ENCODE measurements at regions not wholly inside any gene's neighbourhood (a gene's known extent, or its start where the extent isn't known, plus 50 kb on each side); places are given as distances from the start of the nearest gene placed in this dataset.

- WGBS, 4 donors, result 72 to 80% (median 73%) methylated on average over 2 of the region's 2 CpGs
- Histone ChIP-seq H3K9me3 (peaks cover 0 to 11% (median 0%) of the 10 kb centered on the region in 12 donors), H3K4me1 (peaks cover 0 to 6% (median 0%) of the 10 kb centered on the region in 12 donors), H3K4me3 (no peak overlapping the region), H3K36me3 (no peaks in the 10 kb centered on the region), H3K27ac (no peak overlapping the region), H3K27me3 (no peaks in the 10 kb centered on the region)
- DNase-seq, result no peak
- ATAC-seq, result no peak
- TF ChIP-seq, protein P1, sequence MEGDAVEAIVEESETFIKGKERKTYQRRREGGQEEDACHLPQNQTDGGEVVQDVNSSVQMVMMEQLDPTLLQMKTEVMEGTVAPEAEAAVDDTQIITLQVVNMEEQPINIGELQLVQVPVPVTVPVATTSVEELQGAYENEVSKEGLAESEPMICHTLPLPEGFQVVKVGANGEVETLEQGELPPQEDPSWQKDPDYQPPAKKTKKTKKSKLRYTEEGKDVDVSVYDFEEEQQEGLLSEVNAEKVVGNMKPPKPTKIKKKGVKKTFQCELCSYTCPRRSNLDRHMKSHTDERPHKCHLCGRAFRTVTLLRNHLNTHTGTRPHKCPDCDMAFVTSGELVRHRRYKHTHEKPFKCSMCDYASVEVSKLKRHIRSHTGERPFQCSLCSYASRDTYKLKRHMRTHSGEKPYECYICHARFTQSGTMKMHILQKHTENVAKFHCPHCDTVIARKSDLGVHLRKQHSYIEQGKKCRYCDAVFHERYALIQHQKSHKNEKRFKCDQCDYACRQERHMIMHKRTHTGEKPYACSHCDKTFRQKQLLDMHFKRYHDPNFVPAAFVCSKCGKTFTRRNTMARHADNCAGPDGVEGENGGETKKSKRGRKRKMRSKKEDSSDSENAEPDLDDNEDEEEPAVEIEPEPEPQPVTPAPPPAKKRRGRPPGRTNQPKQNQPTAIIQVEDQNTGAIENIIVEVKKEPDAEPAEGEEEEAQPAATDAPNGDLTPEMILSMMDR (IDR thresholded peaks at IDR 0.05), result no peak
- TF ChIP-seq POLR2A (IDR thresholded peaks at IDR 0.05), result no peak
- intact Hi-C loops (cut with DNase I), result no loop called here
Observed at GRCh38 chr12:25839470-25839869, 119.0 kb upstream of the RASSF8 start.

DNA sequence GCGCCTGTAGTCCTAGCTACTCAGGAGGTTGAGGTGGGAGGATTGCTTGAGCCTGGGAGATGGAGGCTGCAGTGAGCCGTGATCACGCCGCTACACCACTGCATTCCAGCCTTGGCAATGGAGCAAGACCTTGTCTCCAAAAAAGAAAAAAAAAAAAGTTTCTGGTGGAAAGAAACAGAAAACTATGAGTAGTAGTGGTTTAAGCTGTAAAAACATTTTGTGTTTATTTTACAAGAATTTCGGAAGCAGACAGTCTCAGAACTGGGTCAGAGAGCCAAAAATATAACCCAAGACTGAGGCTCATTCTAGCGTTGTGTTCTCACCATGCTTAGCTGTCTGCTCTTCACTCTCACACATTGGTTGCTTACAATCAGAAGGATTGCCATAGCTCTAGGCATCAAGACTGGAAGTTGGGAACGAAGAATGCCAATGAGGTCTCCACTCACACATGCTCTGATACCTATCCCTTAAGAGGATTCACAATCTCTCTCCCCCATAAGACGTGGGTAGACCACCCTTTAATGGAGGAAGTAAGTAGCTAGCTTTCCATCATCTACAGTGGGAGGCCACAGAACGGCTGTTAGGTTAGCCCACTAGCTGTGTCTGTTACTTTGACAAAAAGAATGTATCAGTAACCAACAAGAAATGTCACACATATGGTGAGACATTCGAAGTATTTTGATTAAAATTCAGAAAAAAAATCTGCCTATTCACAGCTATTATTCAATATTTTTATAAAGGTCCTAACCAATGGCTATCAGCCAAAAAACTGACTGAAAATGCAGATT lies 117.6 kb upstream of the RASSF8 start:
- 74 to 84% (median 79%) methylated on average over 10 of the region's 10 CpGs for WGBS, 4 donors
- no peak overlapping the region for H3K4me3 ChIP-seq
- intact Hi-C loops (cut with DNase I), result no loop called here
- peak; percentile 51 to 83 (median 71) for ATAC-seq
- peak in 1 of 5 donors; percentile 10 for DNase-seq
- TF ChIP-seq, protein P1 (IDR thresholded peaks at IDR 0.05), result no peak
- no peak for TF ChIP-seq POLR2A (IDR thresholded peaks at IDR 0.05)
- no peaks in the 10 kb centered on the region for H3K36me3 ChIP-seq
- H3K27me3 ChIP-seq, result no peaks in the 10 kb centered on the region
- H3K27ac ChIP-seq, result no peak overlapping the region
- H3K9me3 ChIP-seq, result peaks cover 0 to 3% (median 0%) of the 10 kb centered on the region in 12 donors
- H3K4me1 ChIP-seq, result peaks cover 0 to 6% (median 0%) of the 10 kb centered on the region in 12 donors

DNA sequence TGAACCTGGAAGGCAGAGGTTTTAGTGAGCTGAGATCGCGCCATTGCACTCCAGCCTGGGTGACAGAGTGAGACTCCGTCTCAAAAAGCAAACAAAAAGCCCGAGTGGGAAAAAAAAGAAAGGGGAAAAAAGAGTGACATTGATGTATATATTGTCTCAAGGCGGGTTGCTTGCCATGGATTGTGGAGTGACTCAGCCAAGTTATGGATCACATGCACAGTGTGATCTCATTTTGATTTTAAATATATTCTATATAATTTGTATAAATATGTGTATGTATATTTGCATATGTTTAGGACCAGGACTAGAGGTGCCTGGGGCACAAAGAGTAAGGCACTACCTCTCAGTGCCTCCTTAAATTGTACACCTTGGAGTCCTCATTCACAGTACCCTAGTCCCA lies 116.2 kb upstream of the RASSF8 start:
- DNase-seq (no peak), ATAC-seq (no peak)
- peaks cover 0 to 6% (median 0%) of the 10 kb centered on the region in 12 donors for H3K4me1 ChIP-seq
- H3K4me3 ChIP-seq, result no peak overlapping the region
- 85 to 92% (median 91%) methylated on average over 5 of the region's 5 CpGs for WGBS, 4 donors
- H3K27ac ChIP-seq, result no peak overlapping the region
- intact Hi-C loops (cut with DNase I), result no loop called here
- H3K9me3 ChIP-seq, result no peaks in the 10 kb centered on the region
- no peaks in the 10 kb centered on the region for H3K27me3 ChIP-seq
- no peaks in the 10 kb centered on the region for H3K36me3 ChIP-seq
- no peak for TF ChIP-seq POLR2A (IDR thresholded peaks at IDR 0.05)
- TF ChIP-seq, protein P1 (IDR thresholded peaks at IDR 0.05), result no peak

DNA sequence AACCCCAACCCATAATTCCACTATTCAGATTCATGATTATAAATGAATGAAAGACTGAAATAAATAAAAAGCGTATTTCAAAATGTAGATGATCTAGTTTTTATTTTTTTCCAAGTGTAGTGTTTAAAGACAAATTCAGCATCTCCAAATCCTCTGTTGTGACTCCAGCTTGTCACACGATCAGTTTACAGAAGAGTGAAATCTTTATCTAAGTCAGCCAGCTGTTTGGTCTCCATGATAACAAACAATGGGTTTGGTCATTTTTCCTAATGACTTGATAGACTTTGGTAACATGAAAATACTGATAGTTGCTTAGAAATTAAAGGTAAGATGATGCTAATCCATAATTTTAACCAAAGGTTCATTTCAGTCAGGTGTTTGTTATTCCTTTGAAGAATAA lies 114.5 kb upstream of the RASSF8 start:
- TF ChIP-seq, protein P1 (IDR thresholded peaks at IDR 0.05), result no peak
- TF ChIP-seq POLR2A (IDR thresholded peaks at IDR 0.05), result no peak
- Histone ChIP-seq H3K4me3 (no peak overlapping the region), H3K36me3 (no peaks in the 10 kb centered on the region), H3K27me3 (no peaks in the 10 kb centered on the region), H3K9me3 (no peaks in the 10 kb centered on the region), H3K27ac (no peak overlapping the region), H3K4me1 (peaks cover 0 to 6% (median 0%) of the 10 kb centered on the region in 12 donors)
- WGBS, 4 donors, result 47 to 55% (median 49%) methylated on average over 2 of the region's 2 CpGs
- intact Hi-C loops (cut with DNase I), result no loop called here
- ATAC-seq (no peak), DNase-seq (no peak)

Measured in heart left ventricle (tissue), 16 donors.